NT2/D1 (cell line): ENCODE measurements at regions not wholly inside any gene's neighbourhood (a gene's known extent, or its start where the extent isn't known, plus 50 kb on each side); places are given as distances from the start of the nearest gene placed in this dataset.

Source experiments
- SUZ12 ChIP-seq: IDR thresholded peaks from 2 replicates; pipeline ENCODE4 v1.6.1; 2011; ENCODE audit not compliant: insufficient read length, insufficient read depth; ENCODE audit errors: extremely low read depth
- ZNF274 ChIP-seq: IDR thresholded peaks from 2 replicates; pipeline ENCODE4 v1.6.1; 2011; ENCODE audit warnings: mild to moderate bottlenecking, low read depth, low read length

- TF ChIP-seq ZNF274 = no peak
- no peak for TF ChIP-seq SUZ12
These were observed 107.1 kb upstream of the CADM1 start for GRCh38 chr11:115611343-115611742.
